B cell (primary cell): ENCODE measurements at regions not wholly inside any gene's neighbourhood (a gene's known extent, or its start where the extent isn't known, plus 50 kb on each side); places are given as distances from the start of the nearest gene placed in this dataset.

Experiments
- ATAC-seq: fragments of 200-7000 bp; cut with Tn5 transposase; one replicate; pipeline ENCODE4 v1.10.0; 2021; ENCODE audit warnings: low read depth, mild to moderate bottlenecking, moderate number of reproducible peaks, moderate library complexity
- CTCF ChIA-PET: fragments of 350-600 bp; sonication (Branson Sonifier 250); formaldehyde crosslinking; loops from one replicate; lab custom pipeline; 2021; ENCODE audit warnings: antibody characterized with exemption, inconsistent platforms; lab: Charles Lee
- POLR2A ChIA-PET: fragments of 350-600 bp; sonication (Branson Sonifier 250); formaldehyde crosslinking; loops from one replicate; lab custom pipeline; 2021; ENCODE audit warnings: antibody characterized with exemption; lab: Charles Lee
- DNase-seq: peaks from one replicate; pipeline ENCODE4 v3.0.0; 2013
- H2AFZ ChIP-seq: 2 replicates; pipeline ENCODE4 v1.6.1; 2012; ENCODE audit warnings: mild to moderate bottlenecking, low read depth, low read length; ENCODE audit not compliant: insufficient read depth, poor library complexity, severe bottlenecking
- H3K27ac ChIP-seq, 2 donors: 1 replicate in 1 of 2; 2 replicates in 1 of 2; pipeline ENCODE4 v1.5.1; 2012 to 2013; ENCODE audit warnings: low read length in 2 of 2, mild to moderate bottlenecking in 2 of 2, moderate library complexity in 1 of 2
- H3K27me3 ChIP-seq, 4 experiments: fragments of 200-600 bp in 1 of 4; sonication (generic) in 1 of 4; replicated peaks in 1 of 4; 1 replicate in 2 of 4; 2 replicates in 2 of 4; pipeline versions ENCODE4 v1.6.1 to v1.7.0; 2013 to 2016; ENCODE audit warnings: low read length in 3 of 4, mild to moderate bottlenecking in 2 of 4, mixed read lengths in 1 of 4, moderate library complexity in 1 of 4; ENCODE audit not compliant: insufficient read depth in 4 of 4, control insufficient read depth in 3 of 4; ENCODE audit errors: control extremely low read depth in 1 of 4
- H3K36me3 ChIP-seq, 2 experiments: replicated peaks in 1 of 2; 1 replicate in 1 of 2; 2 replicates in 1 of 2; pipeline versions ENCODE4 v1.6.1 to v1.7.1; 2013; ENCODE audit warnings: low read length in 1 of 2; ENCODE audit not compliant: insufficient read depth in 2 of 2, control insufficient read depth in 1 of 2; ENCODE audit errors: control extremely low read depth in 1 of 2, extremely low read depth in 1 of 2
- H3K4me1 ChIP-seq, 2 donors: fragments of 200-600 bp in 1 of 2; sonication (generic) in 1 of 2; 1 replicate in 1 of 2; 2 replicates in 1 of 2; pipeline versions ENCODE4 v1.5.1 to v1.6.1; 2013 to 2017; ENCODE audit warnings: low read length in 2 of 2; ENCODE audit not compliant: control insufficient read depth in 2 of 2, insufficient read depth in 2 of 2
- H3K4me2 ChIP-seq: replicated peaks from 2 replicates; pipeline ENCODE3; 2012; ENCODE audit warnings: mild to moderate bottlenecking, low read depth, low read length; ENCODE audit not compliant: poor library complexity, severe bottlenecking
- H3K4me3 ChIP-seq, 5 experiments: fragments of 200-600 bp in 1 of 5; sonication (generic) in 1 of 5; 1 replicate in 3 of 5; 2 replicates in 2 of 5; pipeline versions ENCODE4 v1.5.1 to v1.7.0; 2011 to 2016; ENCODE audit warnings: low read length in 4 of 5, mild to moderate bottlenecking in 4 of 5, low read depth in 2 of 5, control low read depth in 1 of 5, moderate library complexity in 1 of 5; ENCODE audit not compliant: insufficient read depth in 1 of 5; ENCODE audit errors: control extremely low read depth in 1 of 5, extremely low read depth in 1 of 5
- H3K79me2 ChIP-seq: fragments of 200-600 bp; sonication (generic); one replicate; pipeline ENCODE4 v1.6.0; 2016; ENCODE audit warnings: low read length; ENCODE audit not compliant: control insufficient read depth, insufficient read depth
- H3K9ac ChIP-seq: fragments of 200-600 bp; sonication (generic); 2 replicates; pipeline ENCODE4 v1.6.1; 2017; ENCODE audit warnings: mild to moderate bottlenecking, low read length, moderate library complexity
- H3K9me3 ChIP-seq, 3 donors: one replicate each; pipeline versions ENCODE4 v1.6.1 to v1.7.1; 2013; ENCODE audit warnings: low read length in 2 of 3; ENCODE audit not compliant: control insufficient read depth in 2 of 3, insufficient read depth in 1 of 3; ENCODE audit errors: control extremely low read depth in 1 of 3
- H4K20me1 ChIP-seq: 2 replicates; pipeline ENCODE4 v1.6.0; 2012; ENCODE audit warnings: mild to moderate bottlenecking, low read length; ENCODE audit not compliant: insufficient read depth, control insufficient read depth, poor library complexity, severe bottlenecking
- H3K27ac Mint-ChIP-seq: one replicate; pipeline ENCODE4 v1.8.0; 2021; ENCODE audit warnings: mixed read lengths
- H3K27me3 Mint-ChIP-seq: one replicate; pipeline ENCODE4 v1.8.0; 2021; ENCODE audit warnings: mixed read lengths
- H3K4me1 Mint-ChIP-seq: one replicate; pipeline ENCODE4 v1.8.0; 2021; ENCODE audit warnings: mixed read lengths
- H3K4me3 Mint-ChIP-seq: one replicate; pipeline ENCODE4 v1.8.0; 2021; ENCODE audit warnings: mixed read lengths
- H3K9me3 Mint-ChIP-seq: one replicate; pipeline ENCODE4 v1.8.0; 2022; ENCODE audit warnings: mixed read lengths; ENCODE audit not compliant: insufficient read depth
- CTCF ChIP-seq: fragments of 200-600 bp; IDR thresholded peaks from one replicate; pipeline ENCODE4 v1.8.0; 2022; ENCODE audit warnings: antibody characterized with exemption, mild to moderate bottlenecking
- EZH2 ChIP-seq: IDR thresholded peaks from 2 replicates; pipeline ENCODE4 v1.6.1; 2012; ENCODE audit warnings: borderline replicate concordance, low read depth, mild to moderate bottlenecking, moderate library complexity, low read length; ENCODE audit not compliant: insufficient read depth, poor library complexity, severe bottlenecking
- WGBS: methylation state at CpG from one replicate; pipeline ENCODE4 v1.1.5; 2013; ENCODE audit warnings: missing lambda C conversion rate; ENCODE audit not compliant: insufficient coverage; 5-methylcytosine and 5-hydroxymethylcytosine counted together
- intact Hi-C: fragments of 100-400 bp; cut with micrococcal nuclease; formaldehyde crosslinking; loops from one replicate; pipeline ENCODE4 v1.10.0; 2022

- no peaks in the 10 kb centered on the region for H3K9me3 ChIP-seq
- no CpG with 5 or more reads among the region's 2 CpGs for WGBS
- no peaks in the 10 kb centered on the region for H3K36me3 ChIP-seq
- intact Hi-C loops: no loop called here
- Mint-ChIP-seq H3K4me1 (no peaks in the 10 kb centered on the region), H3K27ac (no peak overlapping the region), H3K4me3 (no peak overlapping the region), H3K9me3 (no peaks in the 10 kb centered on the region), H3K27me3 (no peaks in the 10 kb centered on the region)
- no peaks in the 10 kb centered on the region for H3K4me1 ChIP-seq
- H3K27me3 ChIP-seq: no peaks in the 10 kb centered on the region
- H2AFZ ChIP-seq: no peak overlapping the region
- no peaks in the 10 kb centered on the region for H4K20me1 ChIP-seq
- no peak overlapping the region for H3K9ac ChIP-seq
- TF ChIP-seq EZH2 (no peak), CTCF (no peak)
- H3K27ac ChIP-seq: no peak overlapping the region
- no peak overlapping the region for H3K4me3 ChIP-seq
- H3K4me2 ChIP-seq: no peak overlapping the region
- ChIA-PET CTCF (no interaction called here), POLR2A (no interaction called here)
- ATAC-seq (no peak), DNase-seq (no peak)
- H3K79me2 ChIP-seq: no peaks in the 10 kb centered on the region
Measured at GRCh38 chr7:11313801-11314200, 340.1 kb downstream of the PHF14 start.

GRCh38 chr7:11315666-11316258 lies 342.1 kb downstream of the PHF14 start:
- no peaks in the 10 kb centered on the region for H4K20me1 ChIP-seq
- H3K4me3 ChIP-seq: no peak overlapping the region
- H3K79me2 ChIP-seq: no peaks in the 10 kb centered on the region
- H3K36me3 ChIP-seq: no peaks in the 10 kb centered on the region
- ChIA-PET POLR2A (no interaction called here), CTCF (no interaction called here)
- H3K4me2 ChIP-seq: no peak overlapping the region
- no peaks in the 10 kb centered on the region for H3K4me1 ChIP-seq
- no peak overlapping the region for H3K4me3 Mint-ChIP-seq
- no peaks in the 10 kb centered on the region for H3K4me1 Mint-ChIP-seq
- no peak overlapping the region for H3K27ac ChIP-seq
- H3K9me3 ChIP-seq: no peaks in the 10 kb centered on the region
- 92% methylated on average over 3 of the region's 3 CpGs for WGBS
- no peak overlapping the region for H3K27ac Mint-ChIP-seq
- no peak overlapping the region for H3K9ac ChIP-seq
- no peak for TF ChIP-seq EZH2
- DNase-seq (no peak), ATAC-seq (no peak)
- H3K27me3 ChIP-seq: no peaks in the 10 kb centered on the region
- no peak overlapping the region for H2AFZ ChIP-seq
- no peaks in the 10 kb centered on the region for H3K27me3 Mint-ChIP-seq
- intact Hi-C loops: no loop called here
- no peaks in the 10 kb centered on the region for H3K9me3 Mint-ChIP-seq
